Stimulated activated CD4-positive, alpha-beta T cell treated with anti-CD3 and anti-CD28 coated beads, Interleukin-15, amount 100 ng/mL, for 24 hours (primary cell): ENCODE measurements at regions not wholly inside any gene's neighbourhood (a gene's known extent, or its start where the extent isn't known, plus 50 kb on each side); places are given as distances from the start of the nearest gene placed in this dataset.

ENCODE experiments used
- DNase-seq: peaks from one replicate; pipeline ENCODE4 v3.0.0-alpha.2; 2020

DNA sequence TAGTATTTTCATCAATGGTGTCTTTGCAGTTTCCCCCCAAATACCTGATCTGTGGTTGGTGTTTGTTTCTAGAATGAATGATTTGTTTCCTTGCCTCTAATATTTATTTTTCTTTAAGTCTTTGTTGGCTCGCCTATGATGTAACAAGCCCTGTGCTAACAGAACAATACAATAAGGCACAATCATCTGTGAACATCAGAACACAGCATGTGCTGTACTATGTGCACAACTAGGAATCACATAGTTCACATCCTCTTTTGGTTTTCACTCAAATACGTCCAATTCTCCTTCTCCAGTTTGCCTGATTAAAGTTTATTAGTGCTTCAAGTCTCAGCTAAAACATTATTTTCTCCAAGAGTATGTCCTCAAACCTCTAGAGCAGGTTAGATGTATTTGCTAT lies 613.1 kb downstream of the EPHA7 start:
- no peak for DNase-seq

GRCh38 chr6:92791403-92791802 lies 628.0 kb downstream of the EPHA7 start:
- no peak for DNase-seq

DNA sequence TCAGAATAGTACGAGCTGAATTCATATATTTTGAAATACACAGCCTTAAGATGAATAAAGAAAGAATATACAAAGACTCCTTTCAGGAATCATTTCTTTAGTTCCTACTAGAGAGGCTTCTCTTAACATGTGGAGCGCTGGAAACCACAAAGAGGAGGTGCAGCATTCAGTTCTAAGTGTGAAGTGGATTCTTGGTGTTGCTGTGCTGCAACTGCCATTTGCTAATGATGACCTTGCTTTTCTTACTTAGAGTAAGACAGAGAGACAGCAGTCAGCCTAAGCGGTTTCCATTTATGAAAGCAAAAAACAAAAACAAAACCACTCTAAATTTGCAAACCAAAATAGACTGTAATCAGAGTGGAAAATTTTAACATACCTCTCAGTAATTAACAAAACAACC lies 629.0 kb downstream of the EPHA7 start:
- no peak for DNase-seq

GRCh38 chr6:92784235-92784634 lies 635.1 kb downstream of the EPHA7 start:
- DNase-seq: no peak

GRCh38 chr6:92779746-92780145 lies 639.6 kb downstream of the EPHA7 start:
- DNase-seq: no peak

GRCh38 chr6:92777146-92777740 lies 642.1 kb downstream of the EPHA7 start:
- DNase-seq: no peak

- DNase-seq: no peak
These were observed 648.8 kb downstream of the EPHA7 start for GRCh38 chr6:92770540-92770939.

GRCh38 chr6:92767101-92767500 lies 652.3 kb downstream of the EPHA7 start:
- no peak for DNase-seq

GRCh38 chr6:92763680-92764079 lies 655.7 kb downstream of the EPHA7 start:
- DNase-seq: no peak

GRCh38 chr6:92763274-92763584 lies 656.1 kb downstream of the EPHA7 start:
- DNase-seq: no peak

- no peak for DNase-seq
These were observed 656.7 kb downstream of the EPHA7 start for GRCh38 chr6:92762443-92763273.

DNA sequence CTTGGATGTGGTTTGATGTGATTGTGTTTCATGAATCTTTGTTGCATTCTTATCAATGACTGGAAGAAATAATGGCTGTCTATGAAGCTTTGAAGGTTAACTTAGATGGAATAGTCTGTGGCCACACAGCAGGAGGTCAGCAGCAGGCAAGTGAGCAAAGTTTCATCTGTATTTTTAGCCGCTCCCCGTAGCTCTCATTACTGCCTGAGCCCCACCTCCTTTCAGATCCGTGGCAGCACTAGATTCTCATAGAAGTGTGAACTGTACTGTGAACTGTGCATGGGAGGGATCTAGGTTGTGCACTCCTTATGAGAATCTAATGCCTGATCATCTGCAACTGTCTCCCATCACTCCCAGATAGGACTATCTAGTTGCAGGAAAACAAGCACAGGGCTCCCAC lies 660.2 kb downstream of the EPHA7 start:
- no peak for DNase-seq

DNA sequence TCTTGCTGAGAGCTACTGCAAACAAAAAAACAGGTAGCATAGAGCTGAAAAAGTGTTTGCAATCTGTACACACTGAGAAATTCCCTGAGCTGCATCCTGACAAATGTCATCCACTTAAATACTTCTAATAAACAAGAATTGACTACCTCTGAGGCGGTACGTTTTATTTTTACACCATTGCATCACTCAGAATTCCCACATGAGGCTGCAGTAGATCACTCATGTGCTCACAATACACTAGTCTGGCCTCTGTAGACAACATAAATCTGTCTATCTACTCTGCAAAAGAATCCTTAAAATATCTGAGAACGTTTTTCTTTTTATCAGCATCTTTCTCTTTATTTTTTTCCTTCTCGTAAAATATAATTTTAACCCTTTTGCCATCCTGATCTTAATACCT lies 661.4 kb downstream of the EPHA7 start:
- no peak for DNase-seq

- DNase-seq: no peak
These were observed 662.4 kb downstream of the EPHA7 start for GRCh38 chr6:92756912-92757311.

- DNase-seq: no peak
These were observed 665.4 kb downstream of the EPHA7 start for GRCh38 chr6:92753956-92754355.

- DNase-seq: no peak
These were observed 667.2 kb downstream of the EPHA7 start for GRCh38 chr6:92752114-92752513.

DNA sequence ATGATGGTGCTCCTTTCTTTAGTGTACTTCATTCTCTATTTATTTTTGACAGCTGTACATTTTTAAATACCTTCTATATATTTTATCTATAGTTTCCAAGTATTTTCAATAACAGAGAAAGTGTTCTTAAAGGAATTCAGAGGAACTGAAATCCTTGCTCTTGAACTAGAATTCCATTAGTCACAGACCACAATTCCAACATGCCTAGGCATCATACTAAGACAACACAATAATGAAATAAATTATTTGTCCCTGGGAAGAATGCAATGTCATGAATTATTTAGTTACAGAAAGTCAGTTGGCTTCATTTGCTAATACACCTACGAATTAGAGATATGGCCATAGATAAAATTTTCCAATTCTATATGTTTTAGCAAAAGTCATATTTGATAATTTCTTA lies 671.2 kb downstream of the EPHA7 start:
- no peak for DNase-seq

DNA sequence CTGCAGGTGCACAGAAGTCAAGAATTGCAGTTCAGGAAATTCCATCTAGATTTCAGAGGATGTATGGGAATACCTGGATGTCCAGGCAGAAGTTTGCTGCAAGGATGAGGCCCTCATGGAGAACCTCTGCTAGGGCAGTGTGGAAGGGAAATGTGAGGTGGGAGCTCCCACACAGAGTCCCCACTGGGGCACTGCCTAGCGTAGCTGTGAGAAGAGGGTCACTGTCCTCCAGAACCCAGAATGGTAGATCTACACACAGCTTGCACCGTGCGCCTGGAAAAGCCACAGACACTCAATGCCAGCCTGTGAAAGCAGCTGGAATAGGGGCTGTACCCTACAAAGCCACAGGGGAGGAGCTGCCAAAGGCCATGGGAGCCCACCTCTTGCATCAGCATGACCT lies 681.4 kb downstream of the EPHA7 start:
- no peak for DNase-seq

DNA sequence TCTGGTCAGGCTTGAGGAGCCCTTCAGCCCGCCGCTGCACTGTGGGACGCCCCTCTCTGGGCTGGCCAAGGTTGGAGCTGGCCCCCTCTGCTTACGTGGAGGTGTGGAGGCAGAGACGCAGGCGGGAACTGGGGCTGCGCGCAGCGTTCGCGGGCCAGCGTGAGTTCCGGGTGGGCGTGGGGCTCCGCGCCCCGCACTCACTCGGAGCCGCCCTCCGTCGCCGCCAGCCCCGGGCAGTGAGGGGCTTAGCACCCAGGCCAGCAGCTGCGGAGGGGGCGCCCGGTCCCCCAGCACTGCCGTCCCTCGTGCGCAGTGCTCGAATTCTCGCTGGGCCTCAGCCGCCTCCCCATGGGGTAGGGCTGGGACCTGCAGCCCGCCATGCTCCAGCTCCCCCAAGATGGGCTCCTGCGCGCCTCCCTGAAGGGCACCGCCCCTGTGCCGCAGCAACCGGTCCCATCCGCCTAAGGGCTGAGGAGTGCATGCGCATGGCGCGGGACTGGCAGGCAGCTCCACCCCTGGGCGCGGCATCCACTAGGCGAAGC lies 695.9 kb downstream of the EPHA7 start:
- no peak for DNase-seq

- no peak for DNase-seq
These were observed 699.6 kb downstream of the EPHA7 start for GRCh38 chr6:92719773-92720172.

- DNase-seq: no peak
These were observed 702.7 kb downstream of the EPHA7 start for GRCh38 chr6:92716638-92717037.

DNA sequence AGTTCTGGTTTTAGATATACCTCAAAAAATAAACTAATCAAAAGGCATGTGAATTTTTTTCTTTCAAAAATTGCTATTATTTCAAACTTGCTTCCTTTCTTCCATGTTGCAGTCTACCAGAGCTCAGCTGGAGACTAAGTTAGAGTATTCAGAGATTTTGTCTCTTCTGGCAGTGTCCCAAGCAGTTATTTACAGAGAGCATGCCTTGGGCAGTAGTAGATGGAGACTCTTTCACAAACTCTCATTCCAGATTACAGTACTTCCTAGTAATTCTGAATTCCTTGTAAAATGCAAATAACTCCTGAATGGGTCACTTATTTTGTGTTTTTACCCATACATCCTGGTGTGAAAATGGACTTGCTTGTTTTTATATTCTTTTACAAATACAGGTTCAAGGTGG lies 703.4 kb downstream of the EPHA7 start:
- DNase-seq: no peak

DNA sequence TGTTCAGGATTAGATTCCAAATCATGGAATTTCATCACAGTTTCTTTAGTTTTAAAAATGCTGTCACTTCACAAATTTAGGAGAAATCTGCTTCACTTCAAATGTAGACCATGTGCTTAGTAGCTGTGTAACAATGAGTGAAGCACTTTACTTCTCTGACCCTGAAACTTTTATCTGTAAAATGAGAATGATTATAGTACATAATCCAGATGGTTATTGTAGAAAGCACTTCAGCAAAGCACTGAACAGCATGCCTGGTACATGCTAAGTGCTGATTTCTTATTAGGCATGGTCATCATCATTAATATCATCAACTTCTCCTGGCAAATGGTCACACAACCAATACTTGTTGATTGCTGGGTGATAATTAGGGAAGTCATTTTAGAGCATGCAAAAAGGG lies 705.0 kb downstream of the EPHA7 start:
- DNase-seq: no peak

DNA sequence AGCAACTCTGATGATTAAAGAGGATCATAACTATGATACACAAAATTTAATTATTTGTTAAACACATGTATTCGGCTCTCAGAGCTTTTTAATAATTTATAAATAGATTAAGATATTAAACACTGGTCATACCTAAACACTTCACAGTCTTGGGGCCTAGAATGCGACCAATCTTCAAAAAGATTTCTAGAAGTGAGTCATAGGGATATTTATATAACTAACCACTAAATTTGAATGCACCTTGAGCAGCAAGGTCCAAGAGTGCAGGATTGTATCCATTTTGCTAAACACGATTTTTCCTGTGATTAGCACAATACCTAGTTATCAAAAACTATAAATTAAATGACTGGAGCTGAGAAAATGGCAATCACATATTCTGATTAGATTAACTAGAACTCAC lies 709.3 kb downstream of the EPHA7 start:
- DNase-seq: no peak

DNA sequence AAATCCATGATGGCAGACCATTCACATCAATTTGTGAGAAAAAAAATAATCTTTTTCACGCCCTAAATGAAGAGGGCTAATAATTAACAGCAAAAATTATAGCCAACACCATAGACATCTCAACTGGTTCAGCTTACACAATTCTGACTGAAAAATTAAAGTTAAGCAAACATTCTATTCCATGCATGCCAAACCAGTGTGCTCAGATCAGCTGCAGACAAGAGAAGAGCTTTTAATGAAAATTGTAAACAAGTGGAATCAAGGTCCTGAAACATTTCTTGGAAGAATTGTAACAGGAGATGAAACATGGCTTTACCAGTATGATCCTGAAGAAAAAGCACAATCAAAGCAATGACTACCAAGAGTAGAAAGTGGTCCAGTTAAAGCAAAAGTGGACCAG lies 710.4 kb downstream of the EPHA7 start:
- no peak for DNase-seq
